ENCODE measurements at regions not wholly inside any gene's neighbourhood (a gene's known extent, or its start where the extent isn't known, plus 50 kb on each side); places are given as distances from the start of the nearest gene placed in this dataset.
"Not testable (repeated sequence)": the region's sequence is repeated elsewhere in the genome, so short reads cannot be mapped to it uniquely, and the experiment has no call there.

DNA sequence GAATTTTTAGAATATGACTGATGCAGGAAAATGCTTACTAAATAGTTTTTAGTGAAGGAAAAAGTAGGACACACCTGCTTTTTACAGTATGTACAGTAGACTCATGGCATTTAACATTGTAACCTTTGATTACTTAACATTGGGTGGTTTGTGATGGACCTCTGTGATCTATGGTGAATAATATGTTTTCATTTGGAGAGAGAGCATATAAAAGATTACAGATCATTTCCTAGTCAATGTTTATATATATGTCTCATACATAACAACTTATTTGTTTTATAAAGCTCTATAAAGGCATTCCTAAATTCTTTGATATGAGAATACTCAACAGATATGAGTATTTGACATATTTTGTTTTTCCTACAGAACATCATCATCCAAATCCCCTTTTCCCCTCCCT lies 129.3 kb upstream of the PDE7B start:
- no peak for DNase-seq (ENCODE audit: low spot score)

GRCh38 chr6:135722679-135723078 lies 128.8 kb upstream of the PDE7B start:
- no peak for DNase-seq (ENCODE audit: low spot score)

- no peak for DNase-seq (ENCODE audit: low spot score)
These were observed 122.9 kb upstream of the PDE7B start for GRCh38 chr6:135728589-135728988.

- no peak for DNase-seq (ENCODE audit: low spot score)
These were observed 120.4 kb upstream of the PDE7B start for GRCh38 chr6:135731116-135731515.

GRCh38 chr6:135736351-135736750 lies 115.2 kb upstream of the PDE7B start:
- DNase-seq (ENCODE audit: low spot score), result not testable (repeated sequence)

DNA sequence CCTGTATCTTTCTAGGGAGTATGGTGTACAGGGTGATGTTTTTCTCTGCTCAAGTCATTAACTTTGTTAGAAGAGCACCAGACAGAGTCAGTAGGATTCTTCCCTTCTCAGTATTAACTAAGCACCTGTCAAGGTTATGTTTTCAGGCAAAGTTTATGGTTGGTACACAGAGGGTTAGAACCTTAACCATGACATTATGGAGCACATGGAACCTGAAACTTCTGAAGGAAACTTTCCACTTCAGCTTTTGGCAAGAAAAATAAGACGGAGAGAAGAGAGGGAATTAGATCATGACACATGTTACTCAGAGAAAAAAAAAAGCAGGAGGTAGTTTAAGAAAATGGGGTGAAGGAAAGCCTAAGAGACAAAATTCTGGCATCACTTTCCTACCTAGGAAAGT lies 112.9 kb upstream of the PDE7B start:
- no peak for DNase-seq (ENCODE audit: low spot score)

- DNase-seq (ENCODE audit: low spot score), result no peak
These were observed 112.2 kb upstream of the PDE7B start for GRCh38 chr6:135739288-135739687.

DNA sequence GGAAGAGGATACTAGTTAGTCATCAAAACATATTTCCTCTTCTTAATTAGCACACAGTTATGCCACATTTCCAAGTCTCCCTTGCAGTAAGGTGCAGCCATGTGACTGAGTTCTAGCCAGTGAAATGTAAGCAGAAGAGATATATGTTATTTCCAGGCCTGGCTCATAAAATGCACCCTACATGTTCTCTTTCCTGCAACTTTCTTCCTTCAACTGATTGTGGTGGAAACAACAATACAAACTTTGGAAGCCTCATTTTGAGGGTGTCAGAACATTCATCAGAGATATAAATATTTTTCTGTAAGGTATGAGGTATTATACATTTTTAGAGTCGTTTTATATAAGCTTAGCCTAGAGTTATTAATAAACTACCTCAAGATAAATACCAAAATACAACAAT lies 110.9 kb upstream of the PDE7B start:
- no peak for DNase-seq (ENCODE audit: low spot score)

GRCh38 chr6:135743476-135743875 lies 108.0 kb upstream of the PDE7B start:
- DNase-seq (ENCODE audit: low spot score), result no peak

DNA sequence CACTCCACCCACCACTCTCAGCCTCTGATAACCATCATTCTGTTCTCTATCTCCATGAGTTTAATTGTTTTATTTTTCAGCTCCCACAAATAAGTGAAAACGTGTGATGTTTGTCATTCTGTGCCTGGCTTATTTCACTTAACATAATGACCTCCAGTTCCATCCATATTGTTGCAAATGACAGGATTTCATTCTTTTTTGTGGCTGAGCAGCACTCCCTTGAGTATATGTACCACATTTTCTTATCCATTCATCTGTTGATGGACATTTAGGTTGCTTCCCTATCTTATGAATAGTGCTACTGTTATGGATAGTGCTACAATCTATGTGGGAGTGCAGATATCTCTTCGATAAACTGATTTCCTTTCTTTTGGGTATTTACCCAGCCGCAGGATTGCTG lies 103.3 kb upstream of the PDE7B start:
- DNase-seq (ENCODE audit: low spot score), result no peak

DNA sequence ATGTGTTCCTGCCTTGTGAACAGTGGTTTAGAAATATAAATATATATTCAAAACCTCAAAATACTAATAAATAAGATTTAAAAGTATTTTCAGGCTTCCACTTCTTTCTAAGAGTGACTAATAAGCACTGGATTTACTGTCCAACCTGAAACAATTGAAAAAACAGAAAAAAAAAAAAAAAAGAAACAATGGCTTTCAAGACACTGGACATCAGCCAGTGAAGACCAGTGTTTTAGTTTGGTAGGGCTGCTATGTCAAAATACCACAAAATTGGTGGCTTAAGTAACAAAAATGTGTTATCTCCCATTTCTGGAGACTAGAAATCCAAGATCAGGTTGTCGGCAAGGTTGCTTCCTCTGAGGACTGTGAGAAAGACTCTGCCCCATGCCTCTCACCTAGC lies 101.4 kb upstream of the PDE7B start:
- DNase-seq (ENCODE audit: low spot score), result no peak

- DNase-seq (ENCODE audit: low spot score), result no peak
These were observed 98.3 kb upstream of the PDE7B start for GRCh38 chr6:135753196-135753595.

- DNase-seq (ENCODE audit: low spot score), result no peak
These were observed 91.7 kb upstream of the PDE7B start for GRCh38 chr6:135759831-135760230.

GRCh38 chr6:135774006-135774405 lies 77.5 kb upstream of the PDE7B start:
- DNase-seq (ENCODE audit: low spot score), result no peak

- no peak for DNase-seq (ENCODE audit: low spot score)
These were observed 72.3 kb upstream of the PDE7B start for GRCh38 chr6:135779213-135779612.

DNA sequence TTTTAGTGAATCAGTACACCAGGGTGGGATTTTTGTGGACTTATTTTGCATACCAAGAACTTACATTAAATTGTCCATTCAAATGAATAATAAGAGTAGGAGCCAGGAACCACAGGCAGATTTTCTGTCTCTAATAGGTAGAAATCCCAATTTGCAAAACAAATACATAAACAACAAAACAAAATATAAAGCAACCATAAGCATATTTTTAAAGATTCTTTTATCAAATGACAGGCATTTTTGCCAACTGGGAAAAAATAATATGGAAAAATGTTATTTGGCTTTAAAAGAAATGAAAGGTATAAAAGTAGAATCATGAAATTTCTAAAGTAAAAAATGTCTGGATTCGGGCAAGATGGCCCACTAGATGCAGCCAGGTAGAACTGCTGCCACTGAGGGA lies 71.2 kb upstream of the PDE7B start:
- no peak for DNase-seq (ENCODE audit: low spot score)

- DNase-seq (ENCODE audit: low spot score), result no peak
These were observed 69.0 kb upstream of the PDE7B start for GRCh38 chr6:135782546-135782945.

- DNase-seq (ENCODE audit: low spot score), result no peak
These were observed 67.0 kb upstream of the PDE7B start for GRCh38 chr6:135784507-135784906.

DNA sequence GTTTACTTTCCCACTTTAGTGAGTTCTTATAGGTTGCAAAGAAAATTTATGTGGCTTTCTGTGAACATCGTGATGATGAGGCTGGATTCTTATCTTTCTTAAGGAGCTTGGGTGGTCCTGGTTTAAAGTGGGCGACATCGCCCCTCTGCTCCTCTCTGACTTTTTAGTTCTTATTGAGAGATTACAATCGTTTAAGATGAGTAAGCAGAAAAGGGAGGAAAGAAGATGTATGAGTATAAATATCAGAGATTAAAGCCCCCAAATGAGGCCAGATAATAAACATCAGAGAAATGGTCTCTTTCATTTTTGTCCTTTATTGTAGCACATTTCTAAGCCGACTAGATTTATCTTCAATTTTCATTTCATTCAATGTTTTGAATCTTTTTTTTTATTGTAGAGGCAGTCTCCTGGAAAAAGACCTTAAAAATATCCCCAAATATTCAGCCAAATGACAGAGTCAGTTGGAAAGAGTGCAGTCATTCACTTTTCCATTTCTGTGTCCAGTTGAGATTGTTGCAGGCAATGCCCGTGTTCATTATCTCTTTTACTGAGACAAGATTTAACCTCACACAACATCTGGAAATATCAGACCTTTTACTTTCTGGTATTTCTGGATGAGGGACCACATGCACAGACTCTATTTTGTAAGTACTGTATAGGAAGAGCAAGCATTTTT lies 62.0 kb upstream of the PDE7B start:
- DNase-seq (ENCODE audit: low spot score), result no peak

DNA sequence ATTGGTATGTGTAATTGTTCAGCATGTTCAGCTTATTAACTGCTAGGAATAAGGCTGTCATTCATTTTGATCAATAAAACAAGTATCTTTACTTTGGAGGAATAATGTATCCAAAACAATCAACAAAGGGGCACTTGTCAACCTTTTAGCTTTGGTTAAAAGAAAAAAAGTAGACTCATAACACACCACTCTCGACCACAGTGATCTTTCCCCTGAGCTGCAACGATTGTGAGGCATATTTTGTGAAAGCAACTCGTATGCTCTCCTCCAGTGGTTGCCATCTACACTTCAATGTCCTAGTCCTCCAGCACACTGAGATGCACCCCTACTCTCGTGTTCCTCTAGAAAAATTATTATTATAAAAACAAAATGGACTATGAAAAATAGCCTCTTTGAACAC lies 60.1 kb upstream of the PDE7B start:
- DNase-seq (ENCODE audit: low spot score), result no peak

DNA sequence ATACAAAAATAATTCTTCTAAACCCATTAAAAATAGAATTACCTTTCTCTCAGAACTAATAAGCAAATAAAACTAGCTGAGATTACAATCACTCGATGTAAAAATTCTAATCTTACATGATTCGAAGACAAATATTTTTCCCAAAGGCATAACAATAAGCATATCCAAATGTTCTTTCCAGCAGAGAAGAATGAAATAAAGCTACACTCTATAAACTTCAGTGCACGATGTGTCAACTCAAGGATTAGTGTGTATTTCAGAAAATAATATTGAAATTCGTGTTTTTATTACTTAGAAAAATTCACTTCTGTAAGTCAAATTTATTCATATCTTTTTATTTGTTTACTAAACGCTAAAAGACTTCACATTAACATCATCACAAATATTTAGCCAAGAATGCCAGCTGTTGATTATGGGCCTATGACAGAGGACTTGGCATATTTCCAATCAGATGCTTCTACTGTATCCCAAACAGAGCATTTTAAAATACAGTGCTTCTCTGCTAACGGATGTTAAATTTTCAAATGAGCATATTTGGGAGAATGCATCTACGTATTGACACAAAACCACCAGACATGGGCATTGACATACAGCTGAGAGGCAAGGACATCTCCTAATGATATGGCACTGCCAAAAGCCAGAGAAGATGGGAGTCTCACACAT lies 54.7 kb upstream of the PDE7B start:
- peak; percentile 2 for DNase-seq (ENCODE audit: low spot score)

DNA sequence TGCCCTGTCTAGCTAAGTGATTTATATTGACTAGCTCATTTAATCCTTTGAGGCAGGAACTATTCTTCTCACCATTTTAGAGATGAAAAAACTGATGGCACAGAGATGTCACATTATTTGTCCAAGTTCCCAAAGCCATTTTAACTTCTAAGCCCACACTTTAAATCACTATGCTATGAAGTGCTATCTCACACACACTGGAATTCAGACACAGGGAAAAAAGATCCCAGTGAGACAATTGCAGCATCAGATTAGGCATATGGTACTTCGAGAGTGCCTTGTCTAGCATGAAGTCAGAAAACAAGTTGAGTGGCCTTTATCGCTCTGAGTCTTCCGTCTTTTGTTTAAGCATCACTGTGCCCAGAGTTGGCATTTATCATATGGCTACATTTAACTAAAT lies 54.1 kb upstream of the PDE7B start:
- DNase-seq (ENCODE audit: low spot score), result no peak

DNA sequence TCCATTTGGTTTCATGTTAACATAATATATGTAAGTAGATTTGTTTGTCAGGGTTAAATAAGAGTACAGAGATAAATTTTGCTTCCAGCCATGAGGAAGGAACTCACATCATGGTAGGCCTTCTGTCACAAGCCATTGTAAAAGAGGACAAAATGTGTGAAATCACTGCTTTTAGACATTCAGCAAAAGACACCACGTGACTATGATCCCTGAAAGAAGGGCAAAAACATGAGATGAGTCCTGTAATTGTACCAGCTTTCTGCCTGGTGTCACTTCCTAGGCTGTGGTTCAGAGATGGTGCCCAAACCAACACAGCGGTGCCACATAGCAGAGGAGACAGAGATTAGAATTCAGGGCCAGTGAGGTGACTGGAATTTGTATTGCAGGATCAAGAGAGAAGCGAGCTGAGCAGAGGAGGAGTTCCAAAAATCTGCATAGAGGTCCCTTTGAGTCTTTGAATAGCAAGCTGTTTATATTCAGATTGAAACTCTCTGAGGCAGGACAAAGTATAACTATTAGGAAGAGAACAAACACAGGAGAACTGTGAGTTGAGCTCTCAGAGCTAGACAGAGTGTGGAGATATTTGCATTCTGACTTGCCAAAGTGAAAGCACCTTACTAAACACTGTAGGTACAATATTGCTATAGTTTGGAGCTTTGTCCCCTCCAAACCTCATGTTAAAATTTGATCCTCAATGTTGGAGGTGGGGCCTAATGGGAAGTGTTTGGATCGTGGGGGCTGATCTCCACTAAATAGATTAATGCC lies 52.6 kb upstream of the PDE7B start:
- DNase-seq (ENCODE audit: low spot score), result peak; percentile 12
